Endothelial cell of umbilical vein (primary cell): ENCODE measurements at regions not wholly inside any gene's neighbourhood (a gene's known extent, or its start where the extent isn't known, plus 50 kb on each side); places are given as distances from the start of the nearest gene placed in this dataset.

Experiments
- BruUV-seq: library from RNA; stranded (reverse); fragments of 400-500 nt; replicated peaks from 2 replicates; lab custom pipeline; 2021; lab: Mats Ljungman, UMichigan
- CTCF ChIA-PET: fragments of 300-600, 350-600 bp; sonication (Branson Sonifier 250); formaldehyde crosslinking; loops from one replicate; lab custom pipeline; 2021; ENCODE audit warnings: antibody characterized with exemption, inconsistent platforms; lab: Charles Lee
- POLR2A ChIA-PET: fragments of 300-600, 350-600 bp; sonication (Branson Sonifier 250); formaldehyde crosslinking; loops from one replicate; lab custom pipeline; 2021; ENCODE audit warnings: antibody characterized with exemption, inconsistent platforms; lab: Charles Lee
- DNase-seq: peaks from one replicate; pipeline ENCODE4 v3.0.0-alpha.2; 2011; ENCODE audit warnings: low read depth, low spot score
- FAIRE-seq: peaks from 2 replicates; lab custom pipeline; 2011; peaks lifted over from hg19 to GRCh38; lab: Jason Lieb, UNC
- H2AFZ ChIP-seq: 2 replicates; pipeline ENCODE4 v1.6.0; 2012; ENCODE audit warnings: low read depth, low read length, control low read depth, inconsistent platforms
- H3K27ac ChIP-seq: 2 replicates; pipeline ENCODE4 v1.5.1; 2011; ENCODE audit warnings: low read depth, mild to moderate bottlenecking, control low read depth, low read length, moderate library complexity; ENCODE audit not compliant: insufficient read depth
- H3K27me3 ChIP-seq, 2 experiments: 2 replicates each; pipeline versions ENCODE4 v1.6.0 to v1.6.1; 2011; ENCODE audit warnings: low read length in 2 of 2, mixed read lengths in 1 of 2; ENCODE audit not compliant: control insufficient read depth in 2 of 2, insufficient read depth in 2 of 2
- H3K36me3 ChIP-seq, 2 experiments: 2 replicates in 1 of 2; 3 replicates in 1 of 2; pipeline ENCODE4 v1.5.1; 2011; ENCODE audit warnings: low read length in 2 of 2, mild to moderate bottlenecking in 1 of 2, moderate library complexity in 1 of 2; ENCODE audit not compliant: control insufficient read depth in 2 of 2, insufficient read depth in 2 of 2; ENCODE audit errors: extremely low read depth in 1 of 2
- H3K4me1 ChIP-seq: 3 replicates; pipeline ENCODE4 v1.5.1; 2011; ENCODE audit warnings: mild to moderate bottlenecking, low read length; ENCODE audit not compliant: control insufficient read depth, insufficient read depth; ENCODE audit errors: extremely low read depth
- H3K4me2 ChIP-seq: 2 replicates; pipeline ENCODE4 v1.6.1; 2011; ENCODE audit warnings: low read length, control low read depth, mixed read lengths; ENCODE audit not compliant: insufficient read depth
- H3K4me3 ChIP-seq, 3 experiments: fragments of 200-600 bp in 1 of 3; sonication (generic), shearing (Covaris generic) in 1 of 3; replicated peaks in 1 of 3; 2 replicates each; pipeline ENCODE4 v1.5.1; 2011 to 2016; ENCODE audit warnings: control low read depth in 3 of 3, low read length in 3 of 3, mild to moderate bottlenecking in 2 of 3, inconsistent platforms in 1 of 3, low read depth in 1 of 3, moderate library complexity in 1 of 3; ENCODE audit not compliant: insufficient read depth in 1 of 3
- H3K79me2 ChIP-seq: 2 replicates; pipeline ENCODE4 v1.6.0; 2012; ENCODE audit warnings: low read length, inconsistent platforms; ENCODE audit not compliant: control insufficient read depth, insufficient read depth
- H3K9ac ChIP-seq: replicated peaks from 2 replicates; pipeline ENCODE3; 2011; ENCODE audit warnings: low read length, control low read depth; ENCODE audit not compliant: insufficient read depth; ENCODE audit errors: extremely low read depth
- H3K9me1 ChIP-seq: replicated peaks from 3 replicates; pipeline ENCODE4 v1.6.0; 2011; ENCODE audit warnings: mild to moderate bottlenecking, low read length; ENCODE audit not compliant: control insufficient read depth, insufficient read depth; ENCODE audit errors: extremely low read depth
- H3K9me3 ChIP-seq: replicated peaks from 2 replicates; pipeline ENCODE4 v1.5.1; 2012; ENCODE audit warnings: low read length, inconsistent platforms; ENCODE audit not compliant: control insufficient read depth, insufficient read depth
- H4K20me1 ChIP-seq: replicated peaks from 2 replicates; pipeline ENCODE3; 2011; ENCODE audit warnings: mild to moderate bottlenecking, low read length; ENCODE audit not compliant: control insufficient read depth, insufficient read depth; ENCODE audit errors: extremely low read depth
- FOS ChIP-seq: IDR thresholded peaks from 2 replicates; pipeline ENCODE4 v1.6.1; 2011; ENCODE audit warnings: mild to moderate bottlenecking, low read length, moderate library complexity, borderline replicate concordance; ENCODE audit not compliant: insufficient read depth
- GATA2 ChIP-seq: IDR thresholded peaks from 2 replicates; pipeline ENCODE4 v1.7.0; 2011; ENCODE audit warnings: low read depth, mild to moderate bottlenecking, moderate library complexity, mixed read lengths, low read length; ENCODE audit not compliant: insufficient read length, insufficient read depth
- JUN ChIP-seq: IDR thresholded peaks from 2 replicates; pipeline ENCODE4 v1.6.1; 2011; ENCODE audit warnings: borderline replicate concordance, low read depth; ENCODE audit not compliant: insufficient read length, insufficient read depth
- MYC ChIP-seq: IDR thresholded peaks from one replicate; pipeline ENCODE4 v1.6.1; 2011; ENCODE audit warnings: mild to moderate bottlenecking, low read depth, low read length
- POLR2AphosphoS5 ChIP-seq: IDR thresholded peaks from 2 replicates; pipeline ENCODE4 v1.6.1; 2012; ENCODE audit warnings: low read depth, mild to moderate bottlenecking, control low read depth, low read length, moderate library complexity; ENCODE audit not compliant: insufficient read depth
- dilution Hi-C: fragments of 300-500 bp; cut with MboI; formaldehyde crosslinking; loops from one replicate; pipeline ENCODE4 v1.15.0; 2019; ENCODE audit warnings: low sequenced_read_pairs; ENCODE audit not compliant: extremely low pct_ligation_motif_present
- intact Hi-C: fragments of 100-400 bp; cut with micrococcal nuclease; formaldehyde crosslinking; loops from one replicate; pipeline ENCODE4 v1.10.0; 2022
- TF ChIP-seq, protein P1 (sequence below): IDR thresholded peaks from 2 replicates; pipeline ENCODE4 v1.6.1; 2011; ENCODE audit not compliant: insufficient read depth, insufficient read length
- TF ChIP-seq, protein P2 (sequence below), 2 donors: IDR thresholded peaks; 1 replicate in 1 of 2; 2 replicates in 1 of 2; pipeline ENCODE4 v1.5.1; 2011; ENCODE audit warnings: low read length in 2 of 2, mild to moderate bottlenecking in 2 of 2, moderate library complexity in 2 of 2, control low read depth in 1 of 2, inconsistent platforms in 1 of 2, low read depth in 1 of 2; ENCODE audit not compliant: insufficient read depth in 1 of 2; ENCODE audit errors: extremely low read depth in 1 of 2

DNA sequence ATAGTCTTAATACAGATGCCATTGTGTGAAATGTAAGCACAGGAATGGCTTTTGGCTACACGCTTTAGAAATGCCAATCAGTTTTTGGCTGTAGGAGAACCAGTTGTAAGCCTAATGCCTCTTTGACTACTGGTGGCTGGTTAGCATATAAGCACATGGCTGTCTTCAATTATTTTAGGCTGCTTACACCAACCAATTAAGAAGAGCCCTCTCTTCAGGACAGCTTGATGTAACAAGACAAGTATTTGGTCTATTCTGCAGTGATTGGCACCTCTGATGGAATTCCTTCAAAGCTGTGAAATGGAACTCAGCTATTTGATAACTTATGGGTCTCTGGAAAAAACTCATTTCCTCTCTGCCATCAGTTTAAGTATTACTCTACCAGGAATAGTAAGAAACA, 680.1 kb upstream of the FSHR start:
- H3K9me1 ChIP-seq, result no peaks in the 10 kb centered on the region
- BruUV-seq, result no TSS peak
- intact Hi-C loops (no loop called here), dilution Hi-C loops (no loop called here)
- no peak overlapping the region for H3K27ac ChIP-seq
- H4K20me1 ChIP-seq, result no peaks in the 10 kb centered on the region
- no peak overlapping the region for H2AFZ ChIP-seq
- H3K9me3 ChIP-seq, result no peaks in the 10 kb centered on the region
- TF ChIP-seq, protein P1, sequence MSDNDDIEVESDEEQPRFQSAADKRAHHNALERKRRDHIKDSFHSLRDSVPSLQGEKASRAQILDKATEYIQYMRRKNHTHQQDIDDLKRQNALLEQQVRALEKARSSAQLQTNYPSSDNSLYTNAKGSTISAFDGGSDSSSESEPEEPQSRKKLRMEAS, result no peak
- TF ChIP-seq, protein P2, sequence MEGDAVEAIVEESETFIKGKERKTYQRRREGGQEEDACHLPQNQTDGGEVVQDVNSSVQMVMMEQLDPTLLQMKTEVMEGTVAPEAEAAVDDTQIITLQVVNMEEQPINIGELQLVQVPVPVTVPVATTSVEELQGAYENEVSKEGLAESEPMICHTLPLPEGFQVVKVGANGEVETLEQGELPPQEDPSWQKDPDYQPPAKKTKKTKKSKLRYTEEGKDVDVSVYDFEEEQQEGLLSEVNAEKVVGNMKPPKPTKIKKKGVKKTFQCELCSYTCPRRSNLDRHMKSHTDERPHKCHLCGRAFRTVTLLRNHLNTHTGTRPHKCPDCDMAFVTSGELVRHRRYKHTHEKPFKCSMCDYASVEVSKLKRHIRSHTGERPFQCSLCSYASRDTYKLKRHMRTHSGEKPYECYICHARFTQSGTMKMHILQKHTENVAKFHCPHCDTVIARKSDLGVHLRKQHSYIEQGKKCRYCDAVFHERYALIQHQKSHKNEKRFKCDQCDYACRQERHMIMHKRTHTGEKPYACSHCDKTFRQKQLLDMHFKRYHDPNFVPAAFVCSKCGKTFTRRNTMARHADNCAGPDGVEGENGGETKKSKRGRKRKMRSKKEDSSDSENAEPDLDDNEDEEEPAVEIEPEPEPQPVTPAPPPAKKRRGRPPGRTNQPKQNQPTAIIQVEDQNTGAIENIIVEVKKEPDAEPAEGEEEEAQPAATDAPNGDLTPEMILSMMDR (IDR thresholded peaks at IDR 0.05; ENCODE audit: extremely low read depth in 1 of 2, insufficient read depth in 1 of 2, low read depth in 1 of 2, low read length in 2 of 2), result no peak
- no peak for TF ChIP-seq FOS
- TF ChIP-seq MYC, result no peak
- no peak for TF ChIP-seq JUN
- TF ChIP-seq GATA2, result no peak
- TF ChIP-seq POLR2AphosphoS5, result no peak
- no peaks in the 10 kb centered on the region for H3K79me2 ChIP-seq
- no peak overlapping the region for H3K9ac ChIP-seq
- POLR2A ChIA-PET, result no interaction called here
- H3K27me3 ChIP-seq, result no peaks in the 10 kb centered on the region
- H3K4me1 ChIP-seq, result no peaks in the 10 kb centered on the region
- no peak for DNase-seq
- H3K4me2 ChIP-seq, result no peak overlapping the region
- H3K36me3 ChIP-seq, result no peaks in the 10 kb centered on the region
- no peak for FAIRE-seq
- CTCF ChIA-PET, result no interaction called here
- no peak overlapping the region for H3K4me3 ChIP-seq
